GM23338 (cell line): ENCODE measurements at regions not wholly inside any gene's neighbourhood (a gene's known extent, or its start where the extent isn't known, plus 50 kb on each side); places are given as distances from the start of the nearest gene placed in this dataset.

Experiments
- ATAC-seq: fragments of 200-7000 bp; cut with Tn5 transposase; 3 replicates; pipeline ENCODE4 v1.9.1; 2020
- DNase-seq: peaks from one replicate; pipeline ENCODE4 v3.0.0-alpha.2; 2015; ENCODE audit warnings: low spot score
- H2AFZ ChIP-seq: fragments of 200-600 bp; sonication (generic); 2 replicates; pipeline ENCODE4 v1.8.0; 2016; ENCODE audit warnings: antibody characterized with exemption, mild to moderate bottlenecking, moderate library complexity
- H3F3A ChIP-seq: fragments of 200-600 bp; sonication (generic); replicated peaks from 2 replicates; pipeline ENCODE4 v1.8.0; 2017; ENCODE audit warnings: antibody characterized with exemption, mixed run types, low read depth
- H3K27ac ChIP-seq: fragments of 200-600 bp; sonication (generic); 2 replicates; pipeline ENCODE4 v1.6.1; 2016; ENCODE audit warnings: low read depth
- H3K27me3 ChIP-seq: fragments of 200-600 bp; sonication (generic); 2 replicates; pipeline ENCODE4 v1.8.0; 2016; ENCODE audit warnings: mild to moderate bottlenecking, mixed run types, moderate library complexity; ENCODE audit not compliant: insufficient read depth
- H3K36me3 ChIP-seq: fragments of 200-600 bp; sonication (generic); 2 replicates; pipeline ENCODE4 v1.8.0; 2016; ENCODE audit warnings: mild to moderate bottlenecking; ENCODE audit not compliant: insufficient read depth
- H3K4me1 ChIP-seq: fragments of 200-600 bp; sonication (generic); 2 replicates; pipeline ENCODE4 v1.8.0; 2016; ENCODE audit warnings: mild to moderate bottlenecking, moderate library complexity; ENCODE audit not compliant: insufficient read depth
- H3K4me2 ChIP-seq: fragments of 200-600 bp; sonication (generic); 2 replicates; pipeline ENCODE4 v1.7.1; 2017; ENCODE audit warnings: mixed run types
- H3K4me3 ChIP-seq: fragments of 200-600 bp; sonication (generic); 2 replicates; pipeline ENCODE4 v1.6.1; 2016; ENCODE audit warnings: mixed run types
- H3K79me2 ChIP-seq: fragments of 200-600 bp; sonication (generic); replicated peaks from 2 replicates; pipeline ENCODE4 v1.8.0; 2017; ENCODE audit warnings: mild to moderate bottlenecking; ENCODE audit not compliant: insufficient read depth
- H3K9me2 ChIP-seq: fragments of 200-600 bp; sonication (generic); 2 replicates; pipeline ENCODE4 v1.8.0; 2017; ENCODE audit not compliant: insufficient read depth
- H4K20me1 ChIP-seq: fragments of 200-600 bp; sonication (generic); replicated peaks from 2 replicates; pipeline ENCODE4 v1.8.0; 2017; ENCODE audit warnings: mild to moderate bottlenecking; ENCODE audit not compliant: insufficient read depth
- H3K27ac Mint-ChIP-seq: 2 replicates; pipeline ENCODE4 v1.8.0; 2020; ENCODE audit warnings: inconsistent platforms, mild to moderate bottlenecking, moderate library complexity, mixed read lengths
- H3K27me3 Mint-ChIP-seq: 3 replicates; pipeline ENCODE4 v1.8.0; 2022; ENCODE audit warnings: low read depth, mild to moderate bottlenecking, moderate library complexity, mixed read lengths, inconsistent platforms; ENCODE audit not compliant: insufficient read depth, poor library complexity
- H3K36me3 Mint-ChIP-seq: 3 replicates; pipeline ENCODE4 v1.8.0; 2021; ENCODE audit warnings: low read depth, mild to moderate bottlenecking, inconsistent platforms, moderate library complexity, mixed read lengths
- H3K4me1 Mint-ChIP-seq: 3 replicates; pipeline ENCODE4 v1.8.0; 2020; ENCODE audit warnings: mild to moderate bottlenecking, inconsistent platforms, mixed read lengths
- H3K4me3 Mint-ChIP-seq: 3 replicates; pipeline ENCODE4 v1.8.0; 2021; ENCODE audit warnings: moderate library complexity, mild to moderate bottlenecking, inconsistent platforms, mixed read lengths
- H3K9me3 Mint-ChIP-seq: 3 replicates; pipeline ENCODE4 v1.8.0; 2020; ENCODE audit warnings: moderate library complexity, mild to moderate bottlenecking, inconsistent platforms, mixed read lengths
- CREB1 ChIP-seq: fragments of 250-450 bp; sonication (Bioruptor Pico); IDR thresholded peaks from 2 replicates; pipeline ENCODE4 v1.5.0; 2020; ENCODE audit warnings: low read depth, mild to moderate bottlenecking, moderate library complexity
- CTCF ChIP-seq, 2 experiments: fragments of 200-600 bp in 1 of 2; sonication (generic) in 1 of 2; conservative IDR thresholded peaks; 2 replicates each; pipeline versions ENCODE4 v1.5.1 to v1.6.1; 2016 to 2017; ENCODE audit warnings: antibody characterized with exemption in 2 of 2, low read depth in 2 of 2, mild to moderate bottlenecking in 2 of 2, moderate library complexity in 1 of 2
- ETS1 ChIP-seq: IDR thresholded peaks from 2 replicates; pipeline ENCODE4 v1.6.1; 2016; ENCODE audit warnings: antibody characterized with exemption
- EZH2 ChIP-seq: fragments of 200-600 bp; sonication (generic); IDR thresholded peaks from one replicate; pipeline ENCODE4 v1.8.0; 2017; ENCODE audit warnings: antibody characterized with exemption, mild to moderate bottlenecking, low read depth; ENCODE audit not compliant: unreplicated experiment
- EZH2phosphoT487 ChIP-seq: fragments of 200-600 bp; sonication (generic); IDR thresholded peaks from one replicate; pipeline ENCODE4 v1.8.1; 2018; ENCODE audit warnings: antibody characterized with exemption; ENCODE audit not compliant: unreplicated experiment
- JUNB ChIP-seq: IDR thresholded peaks from one replicate; pipeline ENCODE4 v1.6.1; 2016; ENCODE audit warnings: antibody characterized with exemption; ENCODE audit not compliant: unreplicated experiment
- NANOG ChIP-seq: IDR thresholded peaks from 2 replicates; pipeline ENCODE4 v1.6.1; 2016; ENCODE audit warnings: antibody characterized with exemption, borderline replicate concordance
- POLR2AphosphoS5 ChIP-seq: IDR thresholded peaks from 2 replicates; pipeline ENCODE4 v1.6.1; 2016; ENCODE audit warnings: antibody characterized with exemption, low read depth
- REST ChIP-seq: IDR thresholded peaks from one replicate; pipeline ENCODE4 v1.6.1; 2018; ENCODE audit warnings: antibody characterized with exemption; ENCODE audit not compliant: unreplicated experiment
- STAT1 ChIP-seq: IDR thresholded peaks from one replicate; pipeline ENCODE4 v1.6.1; 2016; ENCODE audit warnings: antibody characterized with exemption; ENCODE audit not compliant: unreplicated experiment
- ZNF114 ChIP-seq: fragments of 250-450 bp; sonication (Bioruptor Pico); IDR thresholded peaks from 2 replicates; pipeline ENCODE4 v1.5.0; 2020; ENCODE audit warnings: mild to moderate bottlenecking, moderate library complexity
- ZNF331 ChIP-seq: fragments of 250-450 bp; sonication (Bioruptor Pico); IDR thresholded peaks from 2 replicates; pipeline ENCODE4 v1.5.0; 2020; ENCODE audit warnings: low read depth, mild to moderate bottlenecking, moderate library complexity
- ZNF462 ChIP-seq: fragments of 250-450 bp; sonication (Bioruptor Pico); IDR thresholded peaks from 2 replicates; pipeline ENCODE4 v1.5.0; 2020; ENCODE audit warnings: mild to moderate bottlenecking, moderate library complexity

GRCh38 chr4:35300996-35301774 lies 943.1 kb downstream of the ARAP2 start:
- Mint-ChIP-seq H3K9me3 (no peaks in the 10 kb centered on the region), H3K36me3 (no peaks in the 10 kb centered on the region), H3K4me3 (peak overlapping the region; percentile 47), H3K4me1 (peaks cover 12% of the 10 kb centered on the region), H3K27ac (no peak overlapping the region), H3K27me3 (peaks cover 4% of the 10 kb centered on the region)
- Histone ChIP-seq H4K20me1 (no peaks in the 10 kb centered on the region), H3K27ac (no peak overlapping the region), H3K4me2 (peak overlapping the region; percentile 18; the same call in 1 of the 2 replicates), H3K36me3 (no peaks in the 10 kb centered on the region), H3K79me2 (no peaks in the 10 kb centered on the region), H3K4me3 (peak overlapping the region; percentile 24; the same call in 1 of the 2 replicates), H3F3A (no peaks in the 10 kb centered on the region), H3K9me2 (no peaks in the 10 kb centered on the region), H3K27me3 (no peaks in the 10 kb centered on the region), H3K4me1 (no peaks in the 10 kb centered on the region; the same call in 1 of the 2 replicates), H2AFZ (peak overlapping the region; percentile 63)
- TF ChIP-seq POLR2AphosphoS5 (no peak), NANOG (no peak), ZNF114 (CRISPR knock-in tag) (no peak), ETS1 (no peak), REST (no peak), EZH2phosphoT487 (no peak), STAT1 (no peak), CREB1 (peak; percentile 22; the same call in 1 of the 2 replicates), JUNB (no peak), CTCF (conservative IDR thresholded peaks at IDR 0.05; ENCODE audit: low read depth in 2 of 2) (peak in 1 of 2 experiments; percentile 25; a peak in 2 of 4 replicates), ZNF331 (CRISPR knock-in tag) (no peak), ZNF462 (peak; percentile 72), EZH2 (no peak)
- DNase-seq (peak; percentile 69), ATAC-seq (peak; percentile 99)
